Right atrium auricular region (tissue), 2 donors: ENCODE measurements at regions not wholly inside any gene's neighbourhood (a gene's known extent, or its start where the extent isn't known, plus 50 kb on each side); places are given as distances from the start of the nearest gene placed in this dataset.
"Not testable (repeated sequence)": the region's sequence is repeated elsewhere in the genome, so short reads cannot be mapped to it uniquely, and the experiment has no call there.

Experiments used
- DNase-seq: peaks from one replicate; pipeline ENCODE4 v3.0.0-alpha.2; 2019; ENCODE audit warnings: low spot score
- H3K27ac ChIP-seq, 2 donors: fragments of 200-600 bp; sonication (generic); 1 replicate in 1 of 2; 2 replicates in 1 of 2; pipeline ENCODE4 v1.5.1; 2016 to 2019
- H3K27me3 ChIP-seq, 2 donors: fragments of 200-600 bp; sonication (generic); one replicate each; pipeline versions ENCODE4 v1.5.1 to v1.6.0; 2017 to 2019
- H3K36me3 ChIP-seq: fragments of 200-600 bp; sonication (generic); one replicate; pipeline ENCODE4 v1.5.1; 2016
- H3K4me1 ChIP-seq, 2 donors: fragments of 200-600 bp; sonication (generic); one replicate each; pipeline versions ENCODE4 v1.5.1 to v1.6.0; 2017 to 2019
- H3K4me3 ChIP-seq, 2 donors: fragments of 200-600 bp; sonication (generic); 1 replicate in 1 of 2; 2 replicates in 1 of 2; pipeline ENCODE4 v1.5.1; 2017 to 2019; ENCODE audit warnings: mild to moderate bottlenecking in 1 of 2, moderate library complexity in 1 of 2
- H3K9me3 ChIP-seq, 2 donors: fragments of 200-600 bp; sonication (generic); one replicate each; pipeline ENCODE4 v1.5.1; 2019
- CTCF ChIP-seq, 2 donors: fragments of 200-600 bp; sonication (generic); IDR thresholded peaks; one replicate each; pipeline ENCODE4 v1.5.1; 2019; ENCODE audit warnings: antibody characterized with exemption in 2 of 2

DNA sequence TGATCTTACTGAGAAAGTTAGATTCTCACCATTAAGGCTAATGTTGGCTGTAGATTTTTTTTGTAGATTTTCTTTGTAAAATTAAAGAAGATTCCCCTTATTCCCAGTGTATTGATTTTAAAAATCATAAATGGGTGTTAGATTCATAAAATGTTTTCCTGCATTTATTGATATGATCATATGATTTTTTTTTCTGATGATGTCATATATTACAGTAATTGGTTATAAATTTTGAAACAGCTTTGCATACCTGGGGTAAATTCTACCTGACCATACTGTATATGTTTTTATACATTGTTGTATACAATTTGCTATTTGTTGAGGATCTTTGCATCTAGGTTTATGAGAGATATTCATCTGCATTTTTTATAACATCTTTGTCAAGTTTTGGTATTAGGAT lies 880.3 kb upstream of the GRIA3 start:
- DNase-seq = no peak
- no peaks in the 10 kb centered on the region for H3K9me3 ChIP-seq
- H3K36me3 ChIP-seq = no peaks in the 10 kb centered on the region
- H3K27ac ChIP-seq = no peak overlapping the region
- no peaks in the 10 kb centered on the region for H3K4me1 ChIP-seq
- no peak overlapping the region for H3K4me3 ChIP-seq
- TF ChIP-seq CTCF (IDR thresholded peaks at IDR 0.05) = no peak
- H3K27me3 ChIP-seq = no peaks in the 10 kb centered on the region

DNA sequence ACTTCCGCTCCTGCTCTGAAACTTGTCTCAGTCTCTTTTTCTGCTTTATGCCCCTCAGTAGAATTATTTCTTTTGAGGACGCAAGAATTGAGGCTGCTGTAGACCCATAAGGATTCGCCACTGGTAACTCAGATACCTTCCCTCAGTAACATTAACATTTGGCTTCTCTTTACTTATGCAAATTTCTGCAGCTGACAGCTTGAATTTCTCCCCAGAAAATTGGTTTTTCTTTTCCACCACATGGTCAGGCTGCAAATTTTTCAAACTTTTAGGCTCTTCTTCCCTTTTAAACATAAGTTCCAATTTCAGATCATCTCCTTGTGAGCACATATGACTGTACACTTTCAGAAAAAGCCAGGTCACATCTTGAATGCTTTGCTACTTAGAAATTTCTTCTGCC lies 839.3 kb upstream of the GRIA3 start:
- no peak for TF ChIP-seq CTCF (IDR thresholded peaks at IDR 0.05)
- no peak for DNase-seq
- no peaks in the 10 kb centered on the region for H3K36me3 ChIP-seq

DNA sequence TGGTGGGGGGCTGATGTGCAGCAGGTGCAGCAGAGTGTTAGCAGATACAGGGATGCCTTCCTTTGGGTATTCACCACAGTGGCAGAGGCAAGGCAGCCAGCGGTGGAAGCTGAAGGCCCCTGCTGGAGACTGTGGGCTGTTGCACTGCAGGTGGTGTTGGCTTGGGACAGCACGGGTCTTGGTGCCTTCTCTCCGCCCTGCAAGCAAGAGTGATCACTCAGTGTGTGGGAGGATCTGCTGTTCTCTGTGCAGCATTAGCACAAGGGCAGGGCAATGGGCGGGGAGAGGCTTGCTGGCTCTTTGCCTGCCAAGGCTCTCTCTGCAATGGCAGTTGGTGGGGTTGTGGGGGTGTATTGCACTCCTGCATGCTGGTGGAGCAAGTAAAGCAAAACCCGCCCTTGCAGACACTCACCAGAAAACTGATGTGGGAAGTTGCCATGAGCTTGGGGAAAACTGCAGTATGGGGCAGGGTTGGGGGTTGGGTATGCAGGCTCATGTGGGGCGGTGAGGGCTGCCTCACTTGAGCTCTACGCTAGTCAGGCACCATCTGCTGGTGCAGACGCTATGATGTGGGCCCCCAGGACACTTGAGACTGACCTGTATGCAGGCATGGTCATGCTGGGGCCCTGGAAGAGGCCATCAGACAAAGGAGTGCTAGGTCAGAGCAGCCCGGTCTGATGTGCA lies 820.8 kb upstream of the GRIA3 start:
- no peak for TF ChIP-seq CTCF (IDR thresholded peaks at IDR 0.05)

More for the DNA sequence above, 839.3 kb upstream of the GRIA3 start:
- Histone ChIP-seq H3K9me3 (no peaks in the 10 kb centered on the region), H3K27me3 (no peaks in the 10 kb centered on the region), H3K27ac (no peak overlapping the region), H3K4me1 (no peaks in the 10 kb centered on the region), H3K4me3 (no peak overlapping the region)

DNA sequence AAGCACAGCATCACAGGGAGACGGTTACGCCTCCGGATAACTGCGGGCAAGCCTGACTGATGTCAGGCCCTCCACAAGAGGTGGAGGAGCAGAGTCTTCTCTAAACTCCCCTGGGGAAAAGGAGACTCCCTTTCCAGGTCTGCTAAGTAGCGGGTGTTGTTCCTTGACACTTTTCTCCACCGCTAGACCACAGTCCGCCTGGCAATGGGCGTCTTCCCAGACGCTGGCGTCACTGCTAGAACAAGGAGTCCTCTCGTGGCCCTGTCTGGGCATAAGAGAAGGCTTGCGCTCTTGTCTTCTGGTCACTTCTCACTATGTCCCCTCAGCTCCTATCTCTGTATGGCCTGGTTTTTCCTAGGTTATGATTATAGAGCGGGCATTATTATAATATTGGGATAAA lies 808.5 kb upstream of the GRIA3 start:
- H3K9me3 ChIP-seq, H3K27me3 ChIP-seq, H3K27ac ChIP-seq, H3K4me1 ChIP-seq, H3K36me3 ChIP-seq, H3K4me3 ChIP-seq, DNase-seq: not testable (repeated sequence)

More for the DNA sequence above, 820.8 kb upstream of the GRIA3 start:
- Histone ChIP-seq H3K36me3 (no peaks in the 10 kb centered on the region), H3K4me3 (no peak overlapping the region), H3K9me3 (no peaks in the 10 kb centered on the region), H3K27ac (no peak overlapping the region), H3K4me1 (no peaks in the 10 kb centered on the region), H3K27me3 (no peaks in the 10 kb centered on the region)
- DNase-seq = no peak

DNA sequence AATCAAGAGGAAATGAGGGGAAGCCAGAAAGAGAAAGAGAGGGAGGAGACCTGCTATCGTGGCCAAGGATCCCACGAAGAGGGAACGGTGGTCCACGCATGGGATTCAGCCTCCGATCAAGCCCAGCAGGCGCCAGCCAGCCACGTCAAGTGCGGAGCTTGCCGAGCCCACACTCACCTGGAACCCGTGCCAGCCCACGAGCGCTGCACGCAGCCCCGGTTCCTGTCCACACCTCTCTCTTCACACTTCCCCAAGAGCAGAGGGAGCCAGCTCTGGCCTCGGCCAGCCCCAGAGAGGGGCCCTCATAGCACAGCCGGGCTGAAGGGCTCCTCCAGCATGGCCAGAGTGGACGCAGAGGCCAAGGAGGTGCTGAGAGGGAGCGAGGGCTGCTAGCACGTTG lies 795.1 kb upstream of the GRIA3 start:
- H3K36me3 ChIP-seq = no peaks in the 10 kb centered on the region
- H3K4me1 ChIP-seq = no peaks in the 10 kb centered on the region
- no peak for TF ChIP-seq CTCF (IDR thresholded peaks at IDR 0.05)
- H3K9me3 ChIP-seq = peaks cover 0 to 18% of the 10 kb centered on the region in 2 donors
- no peak overlapping the region for H3K27ac ChIP-seq
- no peak overlapping the region for H3K4me3 ChIP-seq
- DNase-seq = no peak
- H3K27me3 ChIP-seq = no peaks in the 10 kb centered on the region

GRCh38 chrX:122418758-122419157 lies 765.3 kb upstream of the GRIA3 start:
- no peak for TF ChIP-seq CTCF (IDR thresholded peaks at IDR 0.05)
- H3K27ac ChIP-seq = no peak overlapping the region
- H3K9me3 ChIP-seq = no peaks in the 10 kb centered on the region
- H3K27me3 ChIP-seq = no peaks in the 10 kb centered on the region
- no peak overlapping the region for H3K4me3 ChIP-seq
- no peak for DNase-seq
- H3K4me1 ChIP-seq = no peaks in the 10 kb centered on the region
- no peaks in the 10 kb centered on the region for H3K36me3 ChIP-seq
